Adrenal gland (tissue), 9 donors: ENCODE measurements at regions not wholly inside any gene's neighbourhood (a gene's known extent, or its start where the extent isn't known, plus 50 kb on each side); places are given as distances from the start of the nearest gene placed in this dataset.

ENCODE experiments used
- DNase-seq, 7 donors: peaks; one replicate each; pipeline ENCODE4 v3.0.0-alpha.2; 2019 to 2020
- H3K27ac ChIP-seq, 5 donors: fragments of 200-600 bp; sonication (generic) in 4 of 5; 1 replicate in 3 of 5; 2 replicates in 2 of 5; pipeline versions ENCODE4 v1.5.1 to v1.8.0; 2016 to 2020; ENCODE audit warnings: mild to moderate bottlenecking in 1 of 5
- H3K27me3 ChIP-seq: fragments of 200-600 bp; 2 replicates; pipeline ENCODE4 v1.8.0; 2021
- H3K36me3 ChIP-seq, 2 donors: fragments of 200-600 bp; replicated peaks in 1 of 2; 1 replicate in 1 of 2; 2 replicates in 1 of 2; pipeline versions ENCODE4 v1.5.1 to v1.8.0; 2018 to 2022
- H3K4me1 ChIP-seq, 2 donors: fragments of 200-600 bp; replicated peaks in 1 of 2; 1 replicate in 1 of 2; 2 replicates in 1 of 2; pipeline versions ENCODE4 v1.5.1 to v1.8.0; 2018 to 2021
- H3K4me3 ChIP-seq, 4 donors: fragments of 200-600 bp; sonication (generic) in 3 of 4; one replicate each; pipeline ENCODE4 v1.5.1; 2016 to 2018
- H3K9me3 ChIP-seq, 3 donors: fragments of 200-600 bp; sonication (generic) in 1 of 3; replicated peaks in 1 of 3; 1 replicate in 2 of 3; 2 replicates in 1 of 3; pipeline versions ENCODE4 v1.5.1 to v1.8.0; 2016 to 2021
- POLR2A ChIP-seq, 2 donors: fragments of 450-650 bp; IDR thresholded peaks; one replicate each; pipeline ENCODE4 v1.6.1; 2017; ENCODE audit warnings: antibody characterized with exemption in 2 of 2, mild to moderate bottlenecking in 2 of 2, moderate library complexity in 1 of 2
- WGBS, 4 donors: extraction: QIAGEN DNeasy Blood & Tissue Kit in 2 of 4; methylation state at CpG; one replicate each; pipeline versions ENCODE4 v1.1.5 to v1.1.7; 2013 to 2017; 5-methylcytosine and 5-hydroxymethylcytosine counted together
- intact Hi-C, 2 donors: fragments of 100-400 bp; cut with DNase I; formaldehyde crosslinking; loops; one replicate each; pipeline versions ENCODE4 v1.14.1 to v1.15.0; 2022 to 2023
- TF ChIP-seq, protein P1 (sequence below), 6 experiments: fragments of 450-650 bp in 4 of 6; fragments of 200-600 bp in 2 of 6; sonication (generic) in 1 of 6; IDR thresholded peaks; 1 replicate in 5 of 6; 2 replicates in 1 of 6; pipeline versions ENCODE4 v1.5.1 to v1.8.0; 2016 to 2021; ENCODE audit warnings: antibody characterized with exemption in 6 of 6, mild to moderate bottlenecking in 2 of 6, moderate library complexity in 1 of 6
- donor health status: healthy with polysubstance abuse.
- donor health status: Bipolar disorder and iron deficiency.
- donor health status: DM: yes; HTN: yes; CAD: no.
- donor health status: DM: no; HTN: no; CAD: no.
- donor health status: DM: no; HTN: no; CAD: no.

DNA sequence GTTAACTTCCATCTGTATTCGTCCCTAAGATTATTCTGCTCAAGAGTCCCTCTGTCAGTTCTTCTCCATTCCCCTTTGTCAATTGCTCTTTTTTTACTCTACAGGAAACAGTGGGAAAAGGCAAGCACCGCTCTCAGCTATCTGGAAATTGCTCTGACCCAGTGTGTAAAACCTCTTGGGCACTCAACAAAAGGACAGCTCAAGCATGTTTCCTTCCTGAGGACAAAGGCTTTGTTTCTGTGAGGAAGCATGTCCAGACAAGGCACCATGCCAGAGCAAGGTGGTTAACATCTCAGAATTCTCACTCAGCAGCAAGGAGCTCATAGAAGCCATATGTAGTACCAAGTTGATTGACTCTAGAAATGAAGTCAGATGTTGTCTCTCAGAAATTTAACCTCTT, 735.6 kb downstream of the TSN start:
- no peak overlapping the region for H3K4me3 ChIP-seq
- 54 to 74% (median 66%) methylated on average over 2 of the region's 2 CpGs for WGBS, 4 donors
- TF ChIP-seq, protein P1, sequence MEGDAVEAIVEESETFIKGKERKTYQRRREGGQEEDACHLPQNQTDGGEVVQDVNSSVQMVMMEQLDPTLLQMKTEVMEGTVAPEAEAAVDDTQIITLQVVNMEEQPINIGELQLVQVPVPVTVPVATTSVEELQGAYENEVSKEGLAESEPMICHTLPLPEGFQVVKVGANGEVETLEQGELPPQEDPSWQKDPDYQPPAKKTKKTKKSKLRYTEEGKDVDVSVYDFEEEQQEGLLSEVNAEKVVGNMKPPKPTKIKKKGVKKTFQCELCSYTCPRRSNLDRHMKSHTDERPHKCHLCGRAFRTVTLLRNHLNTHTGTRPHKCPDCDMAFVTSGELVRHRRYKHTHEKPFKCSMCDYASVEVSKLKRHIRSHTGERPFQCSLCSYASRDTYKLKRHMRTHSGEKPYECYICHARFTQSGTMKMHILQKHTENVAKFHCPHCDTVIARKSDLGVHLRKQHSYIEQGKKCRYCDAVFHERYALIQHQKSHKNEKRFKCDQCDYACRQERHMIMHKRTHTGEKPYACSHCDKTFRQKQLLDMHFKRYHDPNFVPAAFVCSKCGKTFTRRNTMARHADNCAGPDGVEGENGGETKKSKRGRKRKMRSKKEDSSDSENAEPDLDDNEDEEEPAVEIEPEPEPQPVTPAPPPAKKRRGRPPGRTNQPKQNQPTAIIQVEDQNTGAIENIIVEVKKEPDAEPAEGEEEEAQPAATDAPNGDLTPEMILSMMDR (IDR thresholded peaks at IDR 0.05): no peak
- TF ChIP-seq POLR2A (IDR thresholded peaks at IDR 0.05): no peak

DNA sequence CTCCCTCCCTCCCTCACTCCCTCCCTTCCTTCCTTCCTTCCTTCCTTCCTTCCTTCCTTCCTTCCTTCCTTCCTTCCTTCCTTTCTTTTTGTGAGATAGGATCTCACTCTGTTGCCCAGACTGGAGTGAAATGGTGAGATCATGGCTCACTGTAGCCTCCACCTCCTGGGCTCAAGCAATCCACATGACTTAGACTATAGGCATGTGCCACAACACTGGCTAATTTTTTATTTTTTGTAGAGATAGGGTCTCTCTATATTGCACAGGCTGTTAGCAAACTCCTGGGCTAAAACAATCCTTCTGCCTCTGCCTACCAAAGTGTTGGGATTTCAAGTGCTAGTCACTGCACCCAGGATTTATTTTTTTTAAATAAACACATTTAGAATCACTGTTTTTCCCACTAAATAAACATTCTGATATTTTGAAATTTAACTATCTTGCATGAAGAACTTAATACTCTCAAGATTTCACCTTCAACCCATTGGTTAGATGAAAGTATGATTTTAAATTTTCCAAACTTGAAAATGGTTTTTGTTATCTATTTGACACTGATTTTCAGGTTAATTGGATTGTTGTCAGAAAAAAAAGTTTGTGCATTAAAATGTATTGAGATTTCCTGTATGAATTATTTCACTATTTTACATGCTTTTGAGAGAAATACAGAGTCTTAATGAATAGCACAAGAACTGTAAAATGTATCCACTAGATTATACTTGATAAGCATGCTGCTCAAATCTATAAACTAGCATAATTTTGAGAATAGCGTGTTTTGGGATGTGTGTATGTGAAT, 745.1 kb downstream of the TSN start:
- WGBS, 4 donors: 80 to 85% (median 84%) methylated on average over 1 of the region's 1 CpG
- no peaks in the 10 kb centered on the region for H3K36me3 ChIP-seq
- H3K4me3 ChIP-seq: no peak overlapping the region

More for the DNA sequence above, 735.6 kb downstream of the TSN start:
- H3K9me3 ChIP-seq: no peaks in the 10 kb centered on the region
- DNase-seq: no peak
- H3K27ac ChIP-seq: no peak overlapping the region
- no peaks in the 10 kb centered on the region for H3K36me3 ChIP-seq
- intact Hi-C loops: no loop called here
- H3K27me3 ChIP-seq: no peaks in the 10 kb centered on the region
- H3K4me1 ChIP-seq: no peaks in the 10 kb centered on the region

DNA sequence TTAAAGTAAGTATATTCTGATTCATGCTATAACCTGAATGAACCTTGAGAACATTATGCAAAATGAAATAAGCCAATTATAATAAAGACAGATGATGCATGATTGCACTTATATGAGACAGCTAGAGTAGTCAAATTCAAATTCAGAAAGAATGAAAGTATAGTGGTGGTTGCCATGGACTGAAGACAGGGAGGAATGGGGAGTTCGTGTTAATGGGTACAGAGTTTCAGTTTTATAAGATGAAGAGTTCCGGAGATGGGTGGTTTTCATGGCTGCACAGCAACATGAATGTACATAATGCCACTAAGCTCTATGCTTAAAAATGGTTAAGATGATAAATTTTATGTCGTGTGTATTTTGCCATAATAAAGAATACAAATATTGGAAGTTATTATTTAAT, 751.2 kb downstream of the TSN start:
- H3K9me3 ChIP-seq: no peaks in the 10 kb centered on the region
- no peaks in the 10 kb centered on the region for H3K4me1 ChIP-seq
- DNase-seq: no peak
- intact Hi-C loops: no loop called here
- H3K4me3 ChIP-seq: no peak overlapping the region
- TF ChIP-seq, protein P1 (IDR thresholded peaks at IDR 0.05): no peak
- TF ChIP-seq POLR2A (IDR thresholded peaks at IDR 0.05): no peak
- H3K27me3 ChIP-seq: no peaks in the 10 kb centered on the region
- no peak overlapping the region for H3K27ac ChIP-seq
- WGBS, 4 donors: 69 to 85% (median 79%) methylated on average over 3 of the region's 3 CpGs
- no peaks in the 10 kb centered on the region for H3K36me3 ChIP-seq

More for the DNA sequence above, 745.1 kb downstream of the TSN start:
- H3K27me3 ChIP-seq: no peaks in the 10 kb centered on the region
- no peak for DNase-seq
- intact Hi-C loops: no loop called here
- TF ChIP-seq, protein P1 (IDR thresholded peaks at IDR 0.05): no peak
- TF ChIP-seq POLR2A (IDR thresholded peaks at IDR 0.05): no peak
- no peaks in the 10 kb centered on the region for H3K4me1 ChIP-seq
- no peaks in the 10 kb centered on the region for H3K9me3 ChIP-seq
- no peak overlapping the region for H3K27ac ChIP-seq

DNA sequence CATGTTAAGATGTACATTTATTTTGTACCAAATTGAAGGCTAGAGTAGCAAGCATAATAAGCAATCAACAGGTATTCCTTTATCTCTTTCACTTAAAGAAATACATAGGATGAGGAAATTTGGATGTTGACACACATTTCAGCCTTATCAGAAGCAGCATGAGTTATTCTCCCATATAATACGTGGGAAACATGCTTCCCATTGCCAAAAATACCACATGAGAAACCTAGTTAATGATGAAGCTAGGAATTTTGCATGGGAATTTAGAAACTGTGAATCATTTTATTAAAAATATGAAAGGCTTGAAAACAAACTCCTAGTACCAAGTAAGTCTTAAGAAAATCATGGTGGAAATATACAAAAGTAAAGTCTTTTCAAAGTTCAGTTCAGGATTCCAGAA, 751.8 kb downstream of the TSN start:
- intact Hi-C loops: no loop called here
- Histone ChIP-seq H3K27ac (no peak overlapping the region), H3K4me1 (no peaks in the 10 kb centered on the region), H3K9me3 (no peaks in the 10 kb centered on the region), H3K4me3 (no peak overlapping the region), H3K27me3 (no peaks in the 10 kb centered on the region), H3K36me3 (no peaks in the 10 kb centered on the region)
- DNase-seq: no peak
- 29 to 48% (median 45%) methylated on average over 1 of the region's 1 CpG for whole genome bisulfite sequencing, 4 donors
- TF ChIP-seq, protein P1 (IDR thresholded peaks at IDR 0.05): no peak
- no peak for TF ChIP-seq POLR2A (IDR thresholded peaks at IDR 0.05)
